Stromal cell of bone marrow (primary cell): ENCODE measurements at regions not wholly inside any gene's neighbourhood (a gene's known extent, or its start where the extent isn't known, plus 50 kb on each side); places are given as distances from the start of the nearest gene placed in this dataset.
A peak's percentile ranks its signal among the peaks of the same experiment; 100 is the strongest.
"Not testable (repeated sequence)": the region's sequence is repeated elsewhere in the genome, so short reads cannot be mapped to it uniquely, and the experiment has no call there.

Source experiments
- DNase-seq: peaks from one replicate; pipeline ENCODE4 v3.0.0-alpha.2; 2012; ENCODE audit warnings: low read depth

GRCh38 chr14:86363576-86363975 is 833.6 kb downstream of the FLRT2 start:
- DNase-seq: no peak

GRCh38 chr14:86363047-86363446 is 833.1 kb downstream of the FLRT2 start:
- DNase-seq: no peak

- DNase-seq: no peak
These were observed 827.9 kb downstream of the FLRT2 start for GRCh38 chr14:86357876-86358275.

GRCh38 chr14:86357119-86357518 is 827.2 kb downstream of the FLRT2 start:
- DNase-seq: no peak

GRCh38 chr14:86346818-86347384 is 817.0 kb downstream of the FLRT2 start:
- DNase-seq: no peak

- DNase-seq: no peak
These were observed 804.4 kb downstream of the FLRT2 start for GRCh38 chr14:86334355-86334754.

GRCh38 chr14:86333493-86333892 is 803.5 kb downstream of the FLRT2 start:
- DNase-seq: peak; percentile 7

- DNase-seq: no peak
These were observed 801.4 kb downstream of the FLRT2 start for GRCh38 chr14:86331341-86331740.

- no peak for DNase-seq
These were observed 791.2 kb downstream of the FLRT2 start for GRCh38 chr14:86321151-86321550.

- DNase-seq: not testable (repeated sequence)
These were observed 782.3 kb downstream of the FLRT2 start for GRCh38 chr14:86312154-86312665.

GRCh38 chr14:86311151-86311550 is 781.2 kb downstream of the FLRT2 start:
- no peak for DNase-seq

GRCh38 chr14:86310611-86311010 is 780.7 kb downstream of the FLRT2 start:
- no peak for DNase-seq

GRCh38 chr14:86310148-86310547 is 780.2 kb downstream of the FLRT2 start:
- DNase-seq: no peak

- DNase-seq: no peak
These were observed 775.1 kb downstream of the FLRT2 start for GRCh38 chr14:86305058-86305457.

- DNase-seq: no peak
These were observed 770.0 kb downstream of the FLRT2 start for GRCh38 chr14:86299994-86300393.

GRCh38 chr14:86296173-86296572 is 766.2 kb downstream of the FLRT2 start:
- peak; percentile 76 for DNase-seq

- no peak for DNase-seq
These were observed 758.4 kb downstream of the FLRT2 start for GRCh38 chr14:86288336-86288735.

GRCh38 chr14:86279405-86279804 is 749.5 kb downstream of the FLRT2 start:
- no peak for DNase-seq

GRCh38 chr14:86257973-86258372 is 728.0 kb downstream of the FLRT2 start:
- no peak for DNase-seq

- no peak for DNase-seq
These were observed 713.2 kb downstream of the FLRT2 start for GRCh38 chr14:86243158-86243557.

GRCh38 chr14:86237733-86238132 is 707.8 kb downstream of the FLRT2 start:
- no peak for DNase-seq

- peak; percentile 33 for DNase-seq
These were observed 691.8 kb downstream of the FLRT2 start for GRCh38 chr14:86221755-86222154.

GRCh38 chr14:86221000-86221399 is 691.1 kb downstream of the FLRT2 start:
- no peak for DNase-seq

GRCh38 chr14:86217523-86217922 is 687.6 kb downstream of the FLRT2 start:
- no peak for DNase-seq
